ENCODE measurements at regions not wholly inside any gene's neighbourhood (a gene's known extent, or its start where the extent isn't known, plus 50 kb on each side); places are given as distances from the start of the nearest gene placed in this dataset.

- H3K36me3 ChIP-seq (ENCODE audit: insufficient read depth, insufficient read length, low read length) = no peaks in the 10 kb centered on the region
- H3K9ac ChIP-seq (ENCODE audit: insufficient read length, low read depth) = no peak overlapping the region
- H3K4me3 ChIP-seq (ENCODE audit: insufficient read length, low read depth) = no peak overlapping the region
- no peaks in the 10 kb centered on the region for H3K27me3 ChIP-seq (ENCODE audit: insufficient read depth, insufficient read length)
- no peaks in the 10 kb centered on the region for H3K4me1 ChIP-seq (ENCODE audit: insufficient read depth, insufficient read length)
- TF ChIP-seq ZNF274 (IDR thresholded peaks at IDR 0.05; ENCODE audit: low read depth, low read length) (no peak), SUZ12 (IDR thresholded peaks at IDR 0.05; ENCODE audit: extremely low read depth, insufficient read depth, insufficient read length) (no peak), YY1 (IDR thresholded peaks at IDR 0.05; ENCODE audit: insufficient read depth, insufficient read length) (no peak)
- H3K9me3 ChIP-seq (ENCODE audit: insufficient read depth, low read length) = no peaks in the 10 kb centered on the region
- no peak for DNase-seq (ENCODE audit: low read depth, low spot score)
Observed at GRCh38 chr3:26256224-26256623, 366.3 kb upstream of the LRRC3B start.

DNA sequence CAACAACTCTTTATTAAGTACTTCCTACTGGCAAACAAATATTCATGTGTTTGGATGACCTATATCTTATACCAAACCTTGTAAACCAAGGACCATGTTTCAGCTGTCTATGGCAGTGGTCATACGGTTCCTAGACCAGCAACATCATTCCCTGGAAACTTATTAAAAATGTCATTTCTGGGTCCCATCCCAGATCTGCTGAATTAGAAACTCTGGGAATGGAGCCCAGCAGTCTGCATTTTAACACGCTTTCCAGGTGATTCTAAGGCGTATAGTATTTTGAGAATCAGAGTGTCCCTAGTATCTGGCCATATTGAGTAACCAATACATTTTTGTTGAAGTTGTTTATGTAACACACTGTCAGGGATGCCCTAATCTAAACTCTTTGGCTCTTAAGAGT lies 363.4 kb upstream of the LRRC3B start:
- Histone ChIP-seq H3K9me3 (ENCODE audit: insufficient read depth, low read length) (no peaks in the 10 kb centered on the region), H3K27me3 (ENCODE audit: insufficient read depth, insufficient read length) (no peaks in the 10 kb centered on the region), H3K4me1 (ENCODE audit: insufficient read depth, insufficient read length) (no peaks in the 10 kb centered on the region), H3K9ac (ENCODE audit: insufficient read length, low read depth) (no peak overlapping the region), H3K36me3 (ENCODE audit: insufficient read depth, insufficient read length, low read length) (no peaks in the 10 kb centered on the region), H3K4me3 (ENCODE audit: insufficient read length, low read depth) (no peak overlapping the region)
- DNase-seq (ENCODE audit: low read depth, low spot score) = no peak
- TF ChIP-seq ZNF274 (IDR thresholded peaks at IDR 0.05; ENCODE audit: low read depth, low read length) (no peak), YY1 (IDR thresholded peaks at IDR 0.05; ENCODE audit: insufficient read depth, insufficient read length) (no peak), SUZ12 (IDR thresholded peaks at IDR 0.05; ENCODE audit: extremely low read depth, insufficient read depth, insufficient read length) (no peak)

GRCh38 chr3:26260139-26260538 lies 362.4 kb upstream of the LRRC3B start:
- no peaks in the 10 kb centered on the region for H3K9me3 ChIP-seq (ENCODE audit: insufficient read depth, low read length)
- TF ChIP-seq SUZ12 (IDR thresholded peaks at IDR 0.05; ENCODE audit: extremely low read depth, insufficient read depth, insufficient read length) = no peak
- H3K36me3 ChIP-seq (ENCODE audit: insufficient read depth, insufficient read length, low read length) = no peaks in the 10 kb centered on the region
- no peaks in the 10 kb centered on the region for H3K27me3 ChIP-seq (ENCODE audit: insufficient read depth, insufficient read length)
- no peaks in the 10 kb centered on the region for H3K4me1 ChIP-seq (ENCODE audit: insufficient read depth, insufficient read length)
- H3K9ac ChIP-seq (ENCODE audit: insufficient read length, low read depth) = no peak overlapping the region
- H3K4me3 ChIP-seq (ENCODE audit: insufficient read length, low read depth) = no peak overlapping the region
- no peak for DNase-seq (ENCODE audit: low read depth, low spot score)

- no peak overlapping the region for H3K9ac ChIP-seq (ENCODE audit: insufficient read length, low read depth)
- H3K4me1 ChIP-seq (ENCODE audit: insufficient read depth, insufficient read length) = no peaks in the 10 kb centered on the region
- no peak overlapping the region for H3K4me3 ChIP-seq (ENCODE audit: insufficient read length, low read depth)
- no peaks in the 10 kb centered on the region for H3K36me3 ChIP-seq (ENCODE audit: insufficient read depth, insufficient read length, low read length)
- no peak for TF ChIP-seq ZNF274 (IDR thresholded peaks at IDR 0.05; ENCODE audit: low read depth, low read length)
- TF ChIP-seq YY1 (IDR thresholded peaks at IDR 0.05; ENCODE audit: insufficient read depth, insufficient read length) = no peak
- TF ChIP-seq SUZ12 (IDR thresholded peaks at IDR 0.05; ENCODE audit: extremely low read depth, insufficient read depth, insufficient read length) = no peak
- no peaks in the 10 kb centered on the region for H3K9me3 ChIP-seq (ENCODE audit: insufficient read depth, low read length)
- H3K27me3 ChIP-seq (ENCODE audit: insufficient read depth, insufficient read length) = no peaks in the 10 kb centered on the region
- no peak for DNase-seq (ENCODE audit: low read depth, low spot score)
Observed at GRCh38 chr3:26264708-26265107, 357.9 kb upstream of the LRRC3B start.

DNA sequence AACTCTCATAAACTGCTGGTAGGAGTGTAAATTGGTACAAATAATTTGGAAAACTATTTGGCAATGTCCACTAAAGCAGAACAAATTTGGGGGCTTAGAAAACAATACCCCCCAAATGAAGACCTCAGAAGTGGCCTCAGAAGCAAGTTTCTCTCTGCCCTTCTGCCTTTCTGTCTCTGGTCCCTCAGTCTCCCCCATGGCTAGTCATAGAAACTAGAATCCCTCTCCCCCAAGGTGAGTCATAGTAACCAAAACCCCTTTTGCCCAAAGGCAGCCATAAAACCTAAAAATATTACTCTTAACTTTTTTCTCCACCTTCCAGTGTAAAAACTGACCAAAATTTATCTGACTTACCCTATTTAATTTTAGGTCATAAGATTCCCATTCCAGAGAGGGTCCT lies 350.7 kb upstream of the LRRC3B start:
- DNase-seq (ENCODE audit: low read depth, low spot score) = no peak
- Histone ChIP-seq H3K9me3 (ENCODE audit: insufficient read depth, low read length) (no peaks in the 10 kb centered on the region), H3K36me3 (ENCODE audit: insufficient read depth, insufficient read length, low read length) (no peaks in the 10 kb centered on the region), H3K4me3 (ENCODE audit: insufficient read length, low read depth) (no peak overlapping the region), H3K4me1 (ENCODE audit: insufficient read depth, insufficient read length) (no peaks in the 10 kb centered on the region), H3K9ac (ENCODE audit: insufficient read length, low read depth) (no peak overlapping the region), H3K27me3 (ENCODE audit: insufficient read depth, insufficient read length) (no peaks in the 10 kb centered on the region)
- TF ChIP-seq ZNF274 (IDR thresholded peaks at IDR 0.05; ENCODE audit: low read depth, low read length) (no peak), SUZ12 (IDR thresholded peaks at IDR 0.05; ENCODE audit: extremely low read depth, insufficient read depth, insufficient read length) (no peak), YY1 (IDR thresholded peaks at IDR 0.05; ENCODE audit: insufficient read depth, insufficient read length) (no peak)

GRCh38 chr3:26273196-26273595 lies 349.4 kb upstream of the LRRC3B start:
- no peaks in the 10 kb centered on the region for H3K4me1 ChIP-seq (ENCODE audit: insufficient read depth, insufficient read length)
- H3K36me3 ChIP-seq (ENCODE audit: insufficient read depth, insufficient read length, low read length) = no peaks in the 10 kb centered on the region
- TF ChIP-seq YY1 (IDR thresholded peaks at IDR 0.05; ENCODE audit: insufficient read depth, insufficient read length) = no peak
- TF ChIP-seq ZNF274 (IDR thresholded peaks at IDR 0.05; ENCODE audit: low read depth, low read length) = no peak
- no peak for TF ChIP-seq SUZ12 (IDR thresholded peaks at IDR 0.05; ENCODE audit: extremely low read depth, insufficient read depth, insufficient read length)
- H3K27me3 ChIP-seq (ENCODE audit: insufficient read depth, insufficient read length) = no peaks in the 10 kb centered on the region
- DNase-seq (ENCODE audit: low read depth, low spot score) = no peak
- no peak overlapping the region for H3K9ac ChIP-seq (ENCODE audit: insufficient read length, low read depth)
- no peak overlapping the region for H3K4me3 ChIP-seq (ENCODE audit: insufficient read length, low read depth)
- H3K9me3 ChIP-seq (ENCODE audit: insufficient read depth, low read length) = no peaks in the 10 kb centered on the region

DNA sequence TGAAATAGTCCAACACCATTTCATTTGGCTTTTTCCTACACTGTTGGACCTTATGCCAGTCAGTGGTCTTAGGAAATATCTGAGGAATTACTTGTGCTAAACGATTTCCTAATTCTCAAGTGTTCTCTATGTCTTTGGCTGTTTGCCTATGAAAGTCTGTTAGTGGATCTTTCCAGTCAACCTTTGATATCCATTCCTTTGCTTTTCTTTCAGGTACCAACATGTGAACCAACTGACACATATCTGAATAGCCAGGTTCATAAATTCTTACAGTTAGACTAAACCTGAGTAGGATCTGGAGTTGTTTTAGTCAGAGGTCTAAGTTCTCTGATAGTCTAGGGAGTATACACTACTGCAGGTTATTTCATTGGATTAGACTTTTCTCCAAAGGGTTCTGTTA lies 343.5 kb upstream of the LRRC3B start:
- Histone ChIP-seq H3K4me3 (ENCODE audit: insufficient read length, low read depth) (no peak overlapping the region), H3K9me3 (ENCODE audit: insufficient read depth, low read length) (peaks cover 13% of the 10 kb centered on the region), H3K27me3 (ENCODE audit: insufficient read depth, insufficient read length) (no peaks in the 10 kb centered on the region), H3K36me3 (ENCODE audit: insufficient read depth, insufficient read length, low read length) (no peaks in the 10 kb centered on the region), H3K4me1 (ENCODE audit: insufficient read depth, insufficient read length) (no peaks in the 10 kb centered on the region), H3K9ac (ENCODE audit: insufficient read length, low read depth) (no peak overlapping the region)
- TF ChIP-seq ZNF274 (IDR thresholded peaks at IDR 0.05; ENCODE audit: low read depth, low read length) = no peak
- TF ChIP-seq SUZ12 (IDR thresholded peaks at IDR 0.05; ENCODE audit: extremely low read depth, insufficient read depth, insufficient read length) = no peak
- TF ChIP-seq YY1 (IDR thresholded peaks at IDR 0.05; ENCODE audit: insufficient read depth, insufficient read length) = no peak
- no peak for DNase-seq (ENCODE audit: low read depth, low spot score)

DNA sequence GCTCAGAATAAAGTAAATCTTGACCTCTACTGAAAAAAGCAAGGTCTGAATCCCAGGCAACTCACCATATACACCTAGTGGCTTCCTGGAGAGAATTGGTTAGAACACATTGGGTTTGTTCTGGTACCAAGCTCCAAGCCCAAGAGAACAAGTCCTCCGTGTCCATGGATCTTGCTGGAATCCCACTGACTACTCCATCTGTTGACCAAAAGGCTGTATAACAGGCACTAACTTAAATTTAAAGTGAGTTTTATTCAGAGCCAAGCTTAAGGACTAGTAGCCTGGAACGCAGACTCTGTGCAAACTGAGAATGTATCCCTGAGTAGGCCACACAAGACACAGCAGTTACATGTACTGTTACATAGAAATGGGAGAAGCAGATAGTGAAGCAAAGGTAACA lies 342.1 kb upstream of the LRRC3B start:
- no peak overlapping the region for H3K9ac ChIP-seq (ENCODE audit: insufficient read length, low read depth)
- H3K4me1 ChIP-seq (ENCODE audit: insufficient read depth, insufficient read length) = no peaks in the 10 kb centered on the region
- peaks cover 22% of the 10 kb centered on the region for H3K9me3 ChIP-seq (ENCODE audit: insufficient read depth, low read length)
- H3K27me3 ChIP-seq (ENCODE audit: insufficient read depth, insufficient read length) = no peaks in the 10 kb centered on the region
- no peak overlapping the region for H3K4me3 ChIP-seq (ENCODE audit: insufficient read length, low read depth)
- no peaks in the 10 kb centered on the region for H3K36me3 ChIP-seq (ENCODE audit: insufficient read depth, insufficient read length, low read length)
- no peak for DNase-seq (ENCODE audit: low read depth, low spot score)
- no peak for TF ChIP-seq YY1 (IDR thresholded peaks at IDR 0.05; ENCODE audit: insufficient read depth, insufficient read length)
- TF ChIP-seq ZNF274 (IDR thresholded peaks at IDR 0.05; ENCODE audit: low read depth, low read length) = no peak
- TF ChIP-seq SUZ12 (IDR thresholded peaks at IDR 0.05; ENCODE audit: extremely low read depth, insufficient read depth, insufficient read length) = no peak

All from NT2/D1 (cell line).